HG02870 (cell line): ENCODE measurements at regions not wholly inside any gene's neighbourhood (a gene's known extent, or its start where the extent isn't known, plus 50 kb on each side); places are given as distances from the start of the nearest gene placed in this dataset.

ENCODE experiments used
- ATAC-seq: cut with Tn5 transposase; IDR thresholded peaks from one replicate; pipeline ENCODE4 v1.9.1; 2021; ENCODE audit warnings: mild to moderate bottlenecking, moderate library complexity; ENCODE audit not compliant: unreplicated experiment

DNA sequence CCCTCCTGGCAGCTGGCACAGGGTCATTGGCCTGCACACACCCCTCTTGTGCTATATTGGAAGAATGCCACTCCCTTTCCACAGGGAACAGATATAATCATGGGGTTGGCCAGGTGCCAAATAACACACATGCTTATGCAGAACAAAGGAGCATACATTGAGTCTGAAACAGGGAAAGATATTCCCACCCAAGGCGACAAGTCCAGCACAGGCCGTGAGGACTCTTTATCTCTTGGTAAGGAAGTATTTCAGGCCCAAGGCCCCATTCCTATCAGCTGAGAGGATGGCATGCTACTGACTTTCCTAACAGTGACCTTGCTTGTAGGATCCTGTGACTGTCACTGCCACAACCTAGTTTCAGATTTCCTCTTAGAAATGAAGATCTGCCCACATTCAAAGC, 59.0 kb upstream of the STXBP6 start:
- ATAC-seq = no peak

DNA sequence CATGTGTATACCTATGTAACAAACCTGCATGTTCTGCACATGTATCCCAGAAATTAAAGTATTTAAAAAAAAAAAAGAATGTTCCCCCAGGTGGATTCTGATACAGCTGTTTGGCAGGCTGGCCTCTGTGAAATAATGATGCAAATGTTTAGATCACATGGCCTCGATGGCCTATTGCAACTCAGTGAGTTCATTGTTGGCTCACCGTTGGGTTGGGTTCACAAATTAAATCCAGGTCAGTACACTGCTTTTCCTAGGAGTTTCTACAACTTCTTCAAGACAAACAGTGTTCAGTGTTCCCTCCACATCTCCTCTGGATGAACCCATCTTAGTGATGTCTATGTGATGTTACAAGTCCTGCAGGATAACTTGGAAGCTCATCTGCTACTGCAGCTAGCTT, 58.3 kb upstream of the STXBP6 start:
- no peak for ATAC-seq

DNA sequence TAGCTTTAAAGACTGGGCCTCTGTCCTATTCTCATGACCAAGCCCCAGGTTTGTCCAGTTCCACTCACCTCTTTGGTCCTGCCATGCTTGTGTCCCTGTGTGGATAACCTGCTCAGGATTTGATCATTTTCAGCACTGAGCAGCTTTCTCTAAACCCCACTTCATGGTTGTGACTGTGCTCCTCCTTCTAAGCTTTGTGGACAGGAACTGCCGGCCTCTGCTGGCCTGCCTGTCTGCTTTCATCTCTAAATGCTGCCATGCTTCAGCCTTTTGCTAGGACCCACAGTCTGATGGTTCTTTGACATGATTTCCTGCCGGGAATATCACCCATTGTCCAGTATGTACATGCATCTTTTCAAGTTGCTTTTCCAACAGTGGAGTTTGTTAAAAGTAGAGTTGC, 53.9 kb upstream of the STXBP6 start:
- no peak for ATAC-seq

DNA sequence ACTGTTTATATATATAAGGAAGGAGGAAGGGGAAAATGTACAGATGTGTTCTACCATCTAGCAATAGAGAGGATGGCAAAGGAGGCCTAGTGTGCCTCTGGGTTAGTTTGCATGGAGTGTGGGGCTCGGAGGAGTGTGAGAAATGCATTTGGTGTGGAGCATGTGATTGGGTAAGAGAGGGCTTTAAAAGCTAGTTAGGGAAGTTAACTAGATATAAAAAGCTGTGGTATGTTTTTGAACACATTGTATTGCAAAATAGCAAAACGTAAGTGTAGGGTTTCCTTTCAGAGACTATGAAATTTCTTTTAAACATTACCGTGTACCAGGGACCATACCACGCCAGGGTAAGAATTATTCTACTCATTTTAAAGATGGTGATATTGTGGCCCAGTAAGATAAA, 53.3 kb upstream of the STXBP6 start:
- ATAC-seq = no peak

DNA sequence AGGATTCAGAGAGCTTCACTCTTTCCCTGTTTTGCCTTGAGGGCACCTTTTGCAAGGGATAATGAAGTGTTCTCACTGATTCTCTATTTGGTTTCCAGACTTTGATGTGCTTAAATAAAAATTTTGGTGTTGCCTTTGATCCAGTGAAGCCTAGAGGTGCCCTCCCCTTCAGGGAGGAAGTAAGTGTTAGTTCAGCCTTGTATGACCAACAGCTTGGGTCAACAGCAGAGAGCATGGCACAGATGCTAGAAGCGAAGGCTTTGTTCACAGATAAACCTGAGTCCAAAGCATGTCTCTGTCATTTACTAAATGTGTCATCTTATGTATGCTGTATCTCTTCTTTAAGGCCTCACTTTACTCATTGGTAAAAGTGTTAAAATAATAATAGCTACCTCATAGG, 52.8 kb upstream of the STXBP6 start:
- ATAC-seq = no peak

DNA sequence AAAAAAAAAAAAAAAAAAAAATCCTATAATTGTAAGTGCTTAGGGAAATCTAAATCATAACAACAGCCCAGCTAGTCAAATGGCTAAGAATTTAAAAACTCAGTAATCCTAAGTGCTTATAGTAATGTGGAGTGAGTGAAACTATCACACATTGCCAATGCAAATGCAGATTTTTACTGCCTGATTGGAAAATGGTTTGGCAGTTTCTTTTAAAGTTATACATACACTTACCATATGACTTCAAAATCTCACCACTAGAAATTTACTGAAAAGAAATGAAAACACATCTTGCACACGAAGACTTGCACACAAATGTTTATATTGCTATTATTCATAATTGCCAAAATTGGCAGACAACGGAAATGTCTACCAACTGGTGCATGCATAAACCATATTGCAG, 51.3 kb upstream of the STXBP6 start:
- no peak for ATAC-seq
